IMR-90 (cell line): ENCODE measurements at regions not wholly inside any gene's neighbourhood (a gene's known extent, or its start where the extent isn't known, plus 50 kb on each side); places are given as distances from the start of the nearest gene placed in this dataset.

ENCODE experiments used
- CTCF ChIP-seq: conservative IDR thresholded peaks from 2 replicates; pipeline ENCODE4 v1.5.1; 2012; ENCODE audit warnings: mild to moderate bottlenecking, low read depth, low read length, improper control_type of control experiment
- MAZ ChIP-seq: IDR thresholded peaks from 2 replicates; pipeline ENCODE4 v1.6.1; 2012; ENCODE audit warnings: low read depth, mild to moderate bottlenecking, low read length, improper control_type of control experiment, moderate library complexity, borderline replicate concordance
- POLR2A ChIP-seq: IDR thresholded peaks from 2 replicates; pipeline ENCODE4 v1.6.1; 2012; ENCODE audit warnings: mild to moderate bottlenecking, low read depth, low read length
- SMC3 ChIP-seq: fragments of 150-350 bp; IDR thresholded peaks from 2 replicates; pipeline ENCODE4 v1.6.1; 2016; ENCODE audit warnings: low read depth, mild to moderate bottlenecking, antibody characterized with exemption, low read length, moderate library complexity
- USF2 ChIP-seq: fragments of 150-350 bp; IDR thresholded peaks from 2 replicates; pipeline ENCODE4 v1.6.1; 2017; ENCODE audit warnings: mild to moderate bottlenecking, antibody characterized with exemption, low read length, low read depth

GRCh38 chr16:55392701-55393100 is 68.7 kb downstream of the IRX6 start:
- TF ChIP-seq POLR2A (no peak), CTCF (no peak), USF2 (no peak), MAZ (no peak), SMC3 (no peak)
